Neural cell (in vitro differentiated cells): ENCODE measurements at regions not wholly inside any gene's neighbourhood (a gene's known extent, or its start where the extent isn't known, plus 50 kb on each side); places are given as distances from the start of the nearest gene placed in this dataset.

Experiments
- H2AFZ ChIP-seq: fragments of 200-600, 300-800 bp; sonication (generic), shearing (Covaris generic); 2 replicates; pipeline ENCODE4 v1.6.0; 2014; ENCODE audit warnings: low read depth, mild to moderate bottlenecking, antibody characterized with exemption, low read length, moderate library complexity
- H3F3A ChIP-seq: fragments of 200-600 bp; shearing (Covaris generic); 2 replicates; pipeline ENCODE4 v1.6.1; 2016; ENCODE audit warnings: mild to moderate bottlenecking, moderate library complexity, mixed read lengths, antibody characterized with exemption, low read length; ENCODE audit not compliant: insufficient read depth, poor library complexity, severe bottlenecking
- H3K27ac ChIP-seq: fragments of 200-600, 300-800 bp; sonication (generic), shearing (Covaris generic); 2 replicates; pipeline ENCODE4 v1.5.1; 2014; ENCODE audit warnings: mild to moderate bottlenecking, low read length, moderate library complexity
- H3K27me3 ChIP-seq: fragments of 300-800, 200-600 bp; sonication (generic), shearing (Covaris generic); 2 replicates; pipeline ENCODE4 v1.6.0; 2014; ENCODE audit warnings: mild to moderate bottlenecking, low read depth, low read length, moderate library complexity; ENCODE audit not compliant: insufficient read depth
- H3K36me3 ChIP-seq: fragments of 300-800, 200-600 bp; sonication (generic), shearing (Covaris generic); 2 replicates; pipeline ENCODE4 v1.5.1; 2014; ENCODE audit warnings: mild to moderate bottlenecking, antibody characterized with exemption, low read length, moderate library complexity; ENCODE audit not compliant: insufficient read depth
- H3K4me2 ChIP-seq: fragments of 300-800, 200-600 bp; sonication (generic), shearing (Covaris generic); 2 replicates; pipeline ENCODE4 v1.6.0; 2014; ENCODE audit warnings: mild to moderate bottlenecking, low read length
- H3K4me3 ChIP-seq: fragments of 300-800, 200-600 bp; sonication (generic), shearing (Covaris generic); 2 replicates; pipeline ENCODE4 v1.5.1; 2014; ENCODE audit warnings: mild to moderate bottlenecking, low read length, moderate library complexity
- H3K79me2 ChIP-seq: fragments of 200-600 bp; shearing (Covaris generic); replicated peaks from 2 replicates; pipeline ENCODE4 v1.6.0; 2014; ENCODE audit warnings: mild to moderate bottlenecking, low read length, moderate library complexity; ENCODE audit not compliant: insufficient read depth
- H3K9ac ChIP-seq: fragments of 300-800, 200-600 bp; sonication (generic), shearing (Covaris generic); 2 replicates; pipeline ENCODE4 v1.6.1; 2016; ENCODE audit warnings: mild to moderate bottlenecking, low read length, mixed read lengths
- H3K9me2 ChIP-seq: fragments of 200-600 bp; shearing (Covaris generic); 2 replicates; pipeline ENCODE4 v1.6.1; 2016; ENCODE audit warnings: mild to moderate bottlenecking, low read length, mixed read lengths; ENCODE audit not compliant: insufficient read depth
- H3K9me3 ChIP-seq: fragments of 200-600, 300-800 bp; sonication (generic), shearing (Covaris generic); 2 replicates; pipeline ENCODE4 v1.6.1; 2016; ENCODE audit warnings: mild to moderate bottlenecking, mixed run types, low read length, moderate library complexity, mixed read lengths
- H4K20me1 ChIP-seq: fragments of 200-600 bp; shearing (Covaris generic); 2 replicates; pipeline ENCODE4 v1.6.1; 2016; ENCODE audit warnings: mild to moderate bottlenecking, mixed run types; ENCODE audit not compliant: insufficient read depth
- CTCF ChIP-seq: fragments of 450-650 bp; IDR thresholded peaks from 2 replicates; pipeline ENCODE4 v1.5.1; 2014; ENCODE audit warnings: antibody characterized with exemption, mild to moderate bottlenecking, moderate library complexity; ENCODE audit not compliant: poor library complexity, severe bottlenecking
- EP300 ChIP-seq: fragments of 450-650 bp; conservative IDR thresholded peaks from 2 replicates; pipeline ENCODE4 v1.6.1; 2014; ENCODE audit warnings: antibody characterized with exemption, mild to moderate bottlenecking, moderate library complexity; ENCODE audit not compliant: poor library complexity, severe bottlenecking
- EZH2 ChIP-seq: fragments of 200-600, 300-800 bp; shearing (Covaris generic), sonication (generic); IDR thresholded peaks from 2 replicates; pipeline ENCODE4 v1.6.1; 2014; ENCODE audit warnings: antibody characterized with exemption, low read length, borderline replicate concordance, mild to moderate bottlenecking; ENCODE audit not compliant: insufficient read depth, poor library complexity, severe bottlenecking
- MXI1 ChIP-seq: fragments of 450-650 bp; conservative IDR thresholded peaks from 2 replicates; pipeline ENCODE4 v1.6.1; 2014; ENCODE audit warnings: antibody characterized with exemption, mild to moderate bottlenecking; ENCODE audit not compliant: poor library complexity, severe bottlenecking
- POLR2AphosphoS5 ChIP-seq: IDR thresholded peaks from 2 replicates; pipeline ENCODE4 v1.6.1; 2012
- RAD21 ChIP-seq: fragments of 450-650 bp; conservative IDR thresholded peaks from 2 replicates; pipeline ENCODE4 v1.6.1; 2014; ENCODE audit warnings: antibody characterized with exemption, mild to moderate bottlenecking, moderate library complexity
- REST ChIP-seq: IDR thresholded peaks from 2 replicates; pipeline ENCODE4 v1.6.1; 2012; ENCODE audit warnings: borderline replicate concordance
- SMC3 ChIP-seq: fragments of 450-650 bp; conservative IDR thresholded peaks from 2 replicates; pipeline ENCODE4 v1.6.1; 2014; ENCODE audit warnings: antibody characterized with exemption, mild to moderate bottlenecking, moderate library complexity; ENCODE audit not compliant: poor library complexity
- TAF1 ChIP-seq: IDR thresholded peaks from 2 replicates; pipeline ENCODE4 v1.6.1; 2012; ENCODE audit warnings: low read depth

GRCh38 chr7:13578294-13578693 lies 411.2 kb downstream of the ETV1 start (continued):
- TF ChIP-seq EZH2 (no peak), EP300 (no peak), MXI1 (no peak)

DNA sequence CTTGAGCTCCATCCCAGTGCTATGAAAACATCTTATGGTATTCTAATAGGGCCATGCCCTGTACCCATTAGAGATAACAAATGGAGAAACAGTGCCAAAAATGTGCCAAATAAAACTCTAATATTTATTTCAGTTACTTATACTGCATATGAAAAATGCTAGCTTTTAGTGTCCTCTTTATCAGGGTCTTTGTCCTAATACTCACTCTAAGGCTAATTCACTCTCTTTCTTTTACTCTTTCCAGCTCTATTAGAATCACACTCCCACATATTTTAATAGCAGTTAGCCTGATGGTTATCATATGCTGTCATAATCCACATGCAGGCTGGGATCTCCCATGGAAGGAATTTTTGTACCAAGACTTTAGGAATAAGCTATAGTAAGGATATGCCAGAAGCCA lies 408.4 kb downstream of the ETV1 start:
- TF ChIP-seq POLR2AphosphoS5 (no peak), REST (no peak), CTCF (no peak), SMC3 (no peak)
- Histone ChIP-seq H2AFZ (no peak overlapping the region), H3K27ac (no peak overlapping the region), H4K20me1 (no peaks in the 10 kb centered on the region), H3K9me2 (no peaks in the 10 kb centered on the region), H3K79me2 (no peaks in the 10 kb centered on the region), H3K4me3 (no peak overlapping the region), H3K4me2 (no peak overlapping the region), H3K9ac (no peak overlapping the region), H3F3A (no peaks in the 10 kb centered on the region), H3K36me3 (no peaks in the 10 kb centered on the region), H3K9me3 (no peaks in the 10 kb centered on the region), H3K27me3 (no peaks in the 10 kb centered on the region)

DNA sequence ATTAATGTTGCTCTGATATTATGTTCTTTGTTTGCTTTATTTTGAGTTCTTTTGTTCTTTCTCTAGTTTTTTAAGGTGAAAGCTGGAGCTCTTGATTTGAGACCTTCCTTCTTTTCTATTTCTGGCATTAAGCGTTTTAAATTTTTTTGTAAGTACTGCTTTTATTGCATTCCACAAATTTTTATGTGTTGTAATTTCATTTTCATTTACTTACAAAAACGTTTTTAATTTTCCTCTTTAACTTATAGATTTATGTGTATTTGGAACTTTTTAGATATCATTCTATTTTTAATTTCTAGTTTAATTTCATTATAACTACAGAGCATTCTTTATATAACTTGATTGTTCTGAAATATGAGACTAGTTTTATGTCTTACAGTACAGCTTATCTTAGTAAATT lies 395.6 kb downstream of the ETV1 start:
- H2AFZ ChIP-seq = no peak overlapping the region
- TF ChIP-seq POLR2AphosphoS5 = no peak
- TF ChIP-seq REST = no peak
- TF ChIP-seq CTCF = no peak
- TF ChIP-seq SMC3 = no peak
- TF ChIP-seq EP300 = no peak
- TF ChIP-seq RAD21 = no peak
- TF ChIP-seq EZH2 = no peak
- no peak for TF ChIP-seq MXI1
- TF ChIP-seq TAF1 = no peak
- H3K27ac ChIP-seq = no peak overlapping the region
- no peaks in the 10 kb centered on the region for H3K27me3 ChIP-seq
- no peaks in the 10 kb centered on the region for H4K20me1 ChIP-seq
- no peaks in the 10 kb centered on the region for H3K9me2 ChIP-seq
- H3F3A ChIP-seq = no peaks in the 10 kb centered on the region
- H3K36me3 ChIP-seq = no peaks in the 10 kb centered on the region
- no peaks in the 10 kb centered on the region for H3K79me2 ChIP-seq
- no peak overlapping the region for H3K4me3 ChIP-seq
- no peak overlapping the region for H3K9ac ChIP-seq
- no peak overlapping the region for H3K4me2 ChIP-seq
- H3K9me3 ChIP-seq = no peaks in the 10 kb centered on the region
